SH-SY5Y (cell line): ENCODE measurements at regions not wholly inside any gene's neighbourhood (a gene's known extent, or its start where the extent isn't known, plus 50 kb on each side); places are given as distances from the start of the nearest gene placed in this dataset.

ENCODE experiments used
- GATA2 ChIP-seq: IDR thresholded peaks from 2 replicates; pipeline ENCODE4 v1.6.1; 2011; ENCODE audit warnings: mild to moderate bottlenecking, low read depth, low read length
- GATA3 ChIP-seq: IDR thresholded peaks from 2 replicates; pipeline ENCODE4 v1.6.1; 2011; ENCODE audit warnings: low read depth, mild to moderate bottlenecking, low read length, moderate library complexity

GRCh38 chr18:66958309-66958708 lies 354.4 kb upstream of the CDH19 start:
- TF ChIP-seq GATA2, result no peak
- TF ChIP-seq GATA3, result no peak
